ENCODE measurements at regions not wholly inside any gene's neighbourhood (a gene's known extent, or its start where the extent isn't known, plus 50 kb on each side); places are given as distances from the start of the nearest gene placed in this dataset.

DNA sequence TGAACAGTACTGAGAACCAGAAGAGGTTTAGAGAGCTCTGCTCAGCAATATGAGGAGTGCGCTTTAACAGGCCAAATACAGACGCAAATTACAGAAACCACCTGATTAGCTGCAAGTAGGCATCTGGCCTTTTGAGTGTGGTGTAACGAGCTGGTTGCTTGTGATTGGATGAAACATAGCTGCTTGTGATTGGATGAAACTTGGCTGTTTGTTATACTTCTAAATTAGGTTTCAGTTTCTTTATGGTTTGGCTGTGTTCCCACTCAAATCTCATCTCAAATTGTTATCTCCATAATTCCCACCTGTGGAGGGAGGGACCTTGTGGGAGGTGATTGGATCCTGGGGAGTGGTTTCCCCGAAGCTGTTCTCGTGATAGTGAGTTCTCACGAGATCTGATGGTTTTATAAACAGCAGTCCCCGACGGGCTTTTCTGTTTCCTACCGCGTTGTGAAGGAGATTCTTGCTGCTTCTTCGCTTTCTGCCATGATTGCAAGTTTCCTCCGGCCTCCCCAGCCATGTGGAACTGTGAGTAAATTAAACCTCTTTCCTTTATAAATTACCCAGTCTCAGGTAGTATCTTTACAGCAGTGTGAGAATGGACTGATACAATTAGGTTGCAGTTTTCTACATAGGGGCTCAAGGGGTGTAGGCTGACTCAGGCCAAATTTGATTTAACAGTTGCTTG is 655.9 kb upstream of the MAN1A1 start (continued):
- TF ChIP-seq, protein P1, sequence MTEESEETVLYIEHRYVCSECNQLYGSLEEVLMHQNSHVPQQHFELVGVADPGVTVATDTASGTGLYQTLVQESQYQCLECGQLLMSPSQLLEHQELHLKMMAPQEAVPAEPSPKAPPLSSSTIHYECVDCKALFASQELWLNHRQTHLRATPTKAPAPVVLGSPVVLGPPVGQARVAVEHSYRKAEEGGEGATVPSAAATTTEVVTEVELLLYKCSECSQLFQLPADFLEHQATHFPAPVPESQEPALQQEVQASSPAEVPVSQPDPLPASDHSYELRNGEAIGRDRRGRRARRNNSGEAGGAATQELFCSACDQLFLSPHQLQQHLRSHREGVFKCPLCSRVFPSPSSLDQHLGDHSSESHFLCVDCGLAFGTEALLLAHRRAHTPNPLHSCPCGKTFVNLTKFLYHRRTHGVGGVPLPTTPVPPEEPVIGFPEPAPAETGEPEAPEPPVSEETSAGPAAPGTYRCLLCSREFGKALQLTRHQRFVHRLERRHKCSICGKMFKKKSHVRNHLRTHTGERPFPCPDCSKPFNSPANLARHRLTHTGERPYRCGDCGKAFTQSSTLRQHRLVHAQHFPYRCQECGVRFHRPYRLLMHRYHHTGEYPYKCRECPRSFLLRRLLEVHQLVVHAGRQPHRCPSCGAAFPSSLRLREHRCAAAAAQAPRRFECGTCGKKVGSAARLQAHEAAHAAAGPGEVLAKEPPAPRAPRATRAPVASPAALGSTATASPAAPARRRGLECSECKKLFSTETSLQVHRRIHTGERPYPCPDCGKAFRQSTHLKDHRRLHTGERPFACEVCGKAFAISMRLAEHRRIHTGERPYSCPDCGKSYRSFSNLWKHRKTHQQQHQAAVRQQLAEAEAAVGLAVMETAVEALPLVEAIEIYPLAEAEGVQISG (CRISPR knock-in tag; IDR thresholded peaks at IDR 0.05) = no peak
- TF ChIP-seq KLF16 (CRISPR knock-in tag; IDR thresholded peaks at IDR 0.05) (peak in 1 of 2 experiments; percentile 73; a peak in 2 of 4 replicates), ZNF567 (CRISPR knock-in tag; IDR thresholded peaks at IDR 0.05; ENCODE audit: borderline replicate concordance) (no peak), SMAD9 (CRISPR knock-in tag; IDR thresholded peaks at IDR 0.05) (no peak), SIX4 (CRISPR knock-in tag; IDR thresholded peaks at IDR 0.05) (no peak), MEF2D (CRISPR knock-in tag; IDR thresholded peaks at IDR 0.05) (no peak), ZKSCAN1 (IDR thresholded peaks at IDR 0.05; ENCODE audit: low read length) (0 out of 2 replicates have a peak, but pooled peaks have one; percentile 14), TOPORS (CRISPR knock-in tag; IDR thresholded peaks at IDR 0.05) (no peak), ZNF552 (CRISPR knock-in tag; IDR thresholded peaks at IDR 0.05; ENCODE audit: borderline replicate concordance) (no peak), KDM5A (IDR thresholded peaks at IDR 0.05; ENCODE audit: borderline replicate concordance, low read length) (peak; percentile 83; the same call in 1 of the 2 replicates), ZNF260 (CRISPR knock-in tag; IDR thresholded peaks at IDR 0.05; ENCODE audit: borderline replicate concordance, low read depth) (no peak), ZC3H4 (CRISPR knock-in tag; IDR thresholded peaks at IDR 0.05; ENCODE audit: borderline replicate concordance) (no peak), GABPB1 (CRISPR knock-in tag; IDR thresholded peaks at IDR 0.05) (0 out of 2 replicates have a peak, but pooled peaks have one; percentile 34), ETV5 (CRISPR knock-in tag; IDR thresholded peaks at IDR 0.05; ENCODE audit: borderline replicate concordance) (no peak), SRF (IDR thresholded peaks at IDR 0.05; ENCODE audit: low read depth, low read length) (no peak), FOXM1 (CRISPR knock-in tag; IDR thresholded peaks at IDR 0.05) (no peak), ZC3H13 (CRISPR knock-in tag; IDR thresholded peaks at IDR 0.05) (no peak), ZFX (CRISPR knock-in tag; IDR thresholded peaks at IDR 0.05; ENCODE audit: low read depth) (peak; percentile 72), ZNF329 (CRISPR knock-in tag; IDR thresholded peaks at IDR 0.05; ENCODE audit: low read depth) (no peak), HNF4A (CRISPR knock-in tag; IDR thresholded peaks at IDR 0.05) (no peak), PHF8 (CRISPR knock-in tag; IDR thresholded peaks at IDR 0.05) (peak; percentile 89), ZSCAN12 (CRISPR knock-in tag; IDR thresholded peaks at IDR 0.05) (no peak), MBD4 (IDR thresholded peaks at IDR 0.05; ENCODE audit: borderline replicate concordance, low read length) (no peak)
- TF ChIP-seq, protein P2, sequence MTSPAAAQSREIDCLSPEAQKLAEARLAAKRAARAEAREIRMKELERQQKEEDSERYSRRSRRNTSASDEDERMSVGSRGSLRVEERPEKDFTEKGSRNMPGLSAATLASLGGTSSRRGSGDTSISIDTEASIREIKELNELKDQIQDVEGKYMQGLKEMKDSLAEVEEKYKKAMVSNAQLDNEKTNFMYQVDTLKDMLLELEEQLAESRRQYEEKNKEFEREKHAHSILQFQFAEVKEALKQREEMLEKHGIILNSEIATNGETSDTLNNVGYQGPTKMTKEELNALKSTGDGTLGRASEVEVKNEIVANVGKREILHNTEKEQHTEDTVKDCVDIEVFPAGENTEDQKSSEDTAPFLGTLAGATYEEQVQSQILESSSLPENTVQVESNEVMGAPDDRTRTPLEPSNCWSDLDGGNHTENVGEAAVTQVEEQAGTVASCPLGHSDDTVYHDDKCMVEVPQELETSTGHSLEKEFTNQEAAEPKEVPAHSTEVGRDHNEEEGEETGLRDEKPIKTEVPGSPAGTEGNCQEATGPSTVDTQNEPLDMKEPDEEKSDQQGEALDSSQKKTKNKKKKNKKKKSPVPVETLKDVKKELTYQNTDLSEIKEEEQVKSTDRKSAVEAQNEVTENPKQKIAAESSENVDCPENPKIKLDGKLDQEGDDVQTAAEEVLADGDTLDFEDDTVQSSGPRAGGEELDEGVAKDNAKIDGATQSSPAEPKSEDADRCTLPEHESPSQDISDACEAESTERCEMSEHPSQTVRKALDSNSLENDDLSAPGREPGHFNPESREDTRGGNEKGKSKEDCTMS (CRISPR knock-in tag; conservative IDR thresholded peaks at IDR 0.05) = no peak
- TF ChIP-seq, protein P3, sequence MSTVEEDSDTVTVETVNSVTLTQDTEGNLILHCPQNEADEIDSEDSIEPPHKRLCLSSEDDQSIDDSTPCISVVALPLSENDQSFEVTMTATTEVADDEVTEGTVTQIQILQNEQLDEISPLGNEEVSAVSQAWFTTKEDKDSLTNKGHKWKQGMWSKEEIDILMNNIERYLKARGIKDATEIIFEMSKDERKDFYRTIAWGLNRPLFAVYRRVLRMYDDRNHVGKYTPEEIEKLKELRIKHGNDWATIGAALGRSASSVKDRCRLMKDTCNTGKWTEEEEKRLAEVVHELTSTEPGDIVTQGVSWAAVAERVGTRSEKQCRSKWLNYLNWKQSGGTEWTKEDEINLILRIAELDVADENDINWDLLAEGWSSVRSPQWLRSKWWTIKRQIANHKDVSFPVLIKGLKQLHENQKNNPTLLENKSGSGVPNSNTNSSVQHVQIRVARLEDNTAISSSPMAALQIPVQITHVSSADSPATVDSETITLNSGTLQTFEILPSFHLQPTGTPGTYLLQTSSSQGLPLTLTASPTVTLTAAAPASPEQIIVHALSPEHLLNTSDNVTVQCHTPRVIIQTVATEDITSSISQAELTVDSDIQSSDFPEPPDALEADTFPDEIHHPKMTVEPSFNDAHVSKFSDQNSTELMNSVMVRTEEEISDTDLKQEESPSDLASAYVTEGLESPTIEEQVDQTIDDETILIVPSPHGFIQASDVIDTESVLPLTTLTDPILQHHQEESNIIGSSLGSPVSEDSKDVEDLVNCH (CRISPR knock-in tag; IDR thresholded peaks at IDR 0.05) = no peak
